Keratinocyte (primary cell): ENCODE measurements at regions not wholly inside any gene's neighbourhood (a gene's known extent, or its start where the extent isn't known, plus 50 kb on each side); places are given as distances from the start of the nearest gene placed in this dataset.

Experiments
- DNase-seq: peaks from one replicate; pipeline ENCODE4 v3.0.0-alpha.2; 2011; ENCODE audit warnings: low read depth, missing footprints, low spot score
- FAIRE-seq: peaks from 2 replicates; lab custom pipeline; 2011; peaks lifted over from hg19 to GRCh38; lab: Jason Lieb, UNC
- H2AFZ ChIP-seq: 2 replicates; pipeline ENCODE4 v1.6.0; 2012; ENCODE audit warnings: low read length, control low read depth, inconsistent platforms; ENCODE audit not compliant: control insufficient read depth
- H3K27ac ChIP-seq: 2 replicates; pipeline ENCODE4 v1.5.1; 2011; ENCODE audit warnings: low read length; ENCODE audit not compliant: control insufficient read depth, insufficient read depth
- H3K27me3 ChIP-seq: 3 replicates; pipeline ENCODE4 v1.6.0; 2011; ENCODE audit warnings: low read length; ENCODE audit not compliant: control insufficient read depth, insufficient read depth; ENCODE audit errors: extremely low read depth
- H3K36me3 ChIP-seq, 2 experiments: 2 replicates in 1 of 2; 3 replicates in 1 of 2; pipeline ENCODE4 v1.5.1; 2011; ENCODE audit warnings: low read length in 2 of 2, mild to moderate bottlenecking in 1 of 2; ENCODE audit not compliant: control insufficient read depth in 2 of 2, insufficient read depth in 2 of 2; ENCODE audit errors: extremely low read depth in 1 of 2
- H3K4me1 ChIP-seq: 3 replicates; pipeline ENCODE4 v1.5.1; 2011; ENCODE audit warnings: low read length; ENCODE audit not compliant: control insufficient read depth, insufficient read depth; ENCODE audit errors: extremely low read depth
- H3K4me2 ChIP-seq: 3 replicates; pipeline ENCODE4 v1.6.0; 2011; ENCODE audit warnings: low read depth, low read length; ENCODE audit not compliant: control insufficient read depth, insufficient read depth; ENCODE audit errors: extremely low read depth
- H3K4me3 ChIP-seq, 3 experiments: fragments of 200-600 bp in 1 of 3; sonication (generic) in 1 of 3; 2 replicates in 2 of 3; 3 replicates in 1 of 3; pipeline ENCODE4 v1.5.1; 2011 to 2016; ENCODE audit warnings: low read length in 3 of 3, mild to moderate bottlenecking in 3 of 3, control low read depth in 2 of 3, inconsistent platforms in 1 of 3, low read depth in 1 of 3, mixed read lengths in 1 of 3, mixed run types in 1 of 3, moderate library complexity in 1 of 3; ENCODE audit not compliant: control insufficient read depth in 2 of 3, insufficient read depth in 2 of 3; ENCODE audit errors: extremely low read depth in 1 of 3
- H3K79me2 ChIP-seq: 2 replicates; pipeline ENCODE4 v1.6.0; 2012; ENCODE audit warnings: low read length; ENCODE audit not compliant: control insufficient read depth, insufficient read depth
- H3K9ac ChIP-seq: 3 replicates; pipeline ENCODE4 v1.6.0; 2011; ENCODE audit warnings: low read length; ENCODE audit not compliant: control insufficient read depth, insufficient read depth; ENCODE audit errors: extremely low read depth
- H3K9me1 ChIP-seq: 3 replicates; pipeline ENCODE4 v1.6.0; 2011; ENCODE audit warnings: low read length; ENCODE audit not compliant: control insufficient read depth, insufficient read depth; ENCODE audit errors: extremely low read depth
- H3K9me3 ChIP-seq: 2 replicates; pipeline ENCODE4 v1.5.1; 2012; ENCODE audit warnings: low read depth, low read length; ENCODE audit not compliant: control insufficient read depth
- H4K20me1 ChIP-seq: 3 replicates; pipeline ENCODE4 v1.6.0; 2011; ENCODE audit warnings: low read length; ENCODE audit not compliant: control insufficient read depth, insufficient read depth; ENCODE audit errors: extremely low read depth
- CTCF ChIP-seq, 3 experiments: IDR thresholded peaks in 1 of 3; conservative IDR thresholded peaks in 1 of 3; optimal IDR thresholded peaks in 1 of 3; 2 replicates in 2 of 3; 3 replicates in 1 of 3; pipeline versions ENCODE3 to v1.5.1; 2011; ENCODE audit warnings: low read length in 3 of 3, mild to moderate bottlenecking in 3 of 3, moderate library complexity in 2 of 3, control low read depth in 1 of 3, inconsistent platforms in 1 of 3; ENCODE audit not compliant: insufficient read depth in 2 of 3; ENCODE audit errors: extremely low read depth in 1 of 3
- EZH2 ChIP-seq: IDR thresholded peaks from one replicate; pipeline ENCODE4 v1.6.1; 2012; ENCODE audit warnings: inconsistent platforms, mild to moderate bottlenecking, low read length, moderate library complexity
- dilution Hi-C: fragments of 300-500 bp; cut with MboI; formaldehyde crosslinking; loops from one replicate; pipeline ENCODE4 v1.7.0; 2020; ENCODE audit warnings: low sequenced_read_pairs; ENCODE audit not compliant: extremely low pct_ligation_motif_present

GRCh38 chr3:124315215-124316033 is 323.5 kb upstream of the ROPN1 start:
- Histone ChIP-seq H3K4me1 (no peaks in the 10 kb centered on the region), H4K20me1 (no peaks in the 10 kb centered on the region), H3K9me1 (no peaks in the 10 kb centered on the region), H3K79me2 (no peaks in the 10 kb centered on the region), H2AFZ (no peak overlapping the region), H3K27ac (no peak overlapping the region), H3K9me3 (no peaks in the 10 kb centered on the region), H3K36me3 (no peaks in the 10 kb centered on the region), H3K4me3 (no peak overlapping the region), H3K27me3 (no peaks in the 10 kb centered on the region), H3K4me2 (no peak overlapping the region), H3K9ac (no peak overlapping the region)
- FAIRE-seq = no peak
- dilution Hi-C loops = no loop called here
- DNase-seq = no peak
- TF ChIP-seq EZH2 (no peak), CTCF (optimal IDR thresholded peaks at IDR 0.05 in 1 of 3, IDR thresholded peaks at IDR 0.05 in 1 of 3, conservative IDR thresholded peaks at IDR 0.05 in 1 of 3; ENCODE audit: extremely low read depth in 1 of 3, insufficient read depth in 2 of 3, low read length in 3 of 3) (no peak)

- dilution Hi-C loops = no loop called here
- Histone ChIP-seq H3K9me1 (no peaks in the 10 kb centered on the region), H3K9ac (no peak overlapping the region)
Observed at GRCh38 chr3:124316034-124316287, 324.0 kb upstream of the ROPN1 start.

GRCh38 chr3:124318014-124318413 is 326.1 kb upstream of the ROPN1 start:
- no peaks in the 10 kb centered on the region for H3K79me2 ChIP-seq
- H3K4me1 ChIP-seq = no peaks in the 10 kb centered on the region
- no peak overlapping the region for H3K4me2 ChIP-seq
- H3K9me1 ChIP-seq = no peaks in the 10 kb centered on the region
- no peaks in the 10 kb centered on the region for H3K36me3 ChIP-seq
- H3K27ac ChIP-seq = no peak overlapping the region
- DNase-seq (no peak), FAIRE-seq (no peak)
- dilution Hi-C loops = no loop called here
- TF ChIP-seq CTCF (optimal IDR thresholded peaks at IDR 0.05 in 1 of 3, IDR thresholded peaks at IDR 0.05 in 1 of 3, conservative IDR thresholded peaks at IDR 0.05 in 1 of 3; ENCODE audit: extremely low read depth in 1 of 3, insufficient read depth in 2 of 3, low read length in 3 of 3) (no peak), EZH2 (no peak)
- H3K4me3 ChIP-seq = no peak overlapping the region
- no peaks in the 10 kb centered on the region for H3K27me3 ChIP-seq
- H4K20me1 ChIP-seq = no peaks in the 10 kb centered on the region
- H2AFZ ChIP-seq = no peak overlapping the region
- H3K9ac ChIP-seq = no peak overlapping the region
- H3K9me3 ChIP-seq = no peaks in the 10 kb centered on the region

More at GRCh38 chr3:124316034-124316287, 324.0 kb upstream of the ROPN1 start:
- FAIRE-seq = no peak
- Histone ChIP-seq H3K4me2 (no peak overlapping the region), H3K4me1 (no peaks in the 10 kb centered on the region), H2AFZ (no peak overlapping the region), H3K27me3 (no peaks in the 10 kb centered on the region), H3K27ac (no peak overlapping the region), H3K4me3 (no peak overlapping the region), H4K20me1 (no peaks in the 10 kb centered on the region), H3K79me2 (no peaks in the 10 kb centered on the region), H3K36me3 (no peaks in the 10 kb centered on the region), H3K9me3 (no peaks in the 10 kb centered on the region)
- no peak for TF ChIP-seq EZH2
- DNase-seq = no peak
